GM21786 (cell line): ENCODE measurements at regions not wholly inside any gene's neighbourhood (a gene's known extent, or its start where the extent isn't known, plus 50 kb on each side); places are given as distances from the start of the nearest gene placed in this dataset.

Experiments
- ATAC-seq: cut with Tn5 transposase; IDR thresholded peaks from one replicate; pipeline ENCODE4 v1.9.1; 2021; ENCODE audit not compliant: unreplicated experiment

GRCh38 chr11:81072273-81072672 is 1631.4 kb upstream of the TENM4 start:
- ATAC-seq: no peak

- ATAC-seq: no peak
Observed at GRCh38 chr11:81071606-81072005, 1630.8 kb upstream of the TENM4 start.

GRCh38 chr11:81070948-81071347 is 1630.1 kb upstream of the TENM4 start:
- peak; percentile 84 for ATAC-seq

- no peak for ATAC-seq
Observed at GRCh38 chr11:81059356-81059755, 1618.5 kb upstream of the TENM4 start.

- no peak for ATAC-seq
Observed at GRCh38 chr11:81052344-81053158, 1611.7 kb upstream of the TENM4 start.

GRCh38 chr11:81039916-81040524 is 1599.2 kb upstream of the TENM4 start:
- no peak for ATAC-seq

- no peak for ATAC-seq
Observed at GRCh38 chr11:81036168-81036870, 1595.5 kb upstream of the TENM4 start.

- no peak for ATAC-seq
Observed at GRCh38 chr11:81033779-81034540, 1593.1 kb upstream of the TENM4 start.

- no peak for ATAC-seq
Observed at GRCh38 chr11:81032906-81033305, 1592.1 kb upstream of the TENM4 start.

GRCh38 chr11:81030186-81030585 is 1589.4 kb upstream of the TENM4 start:
- ATAC-seq: no peak

GRCh38 chr11:81026032-81026431 is 1585.2 kb upstream of the TENM4 start:
- ATAC-seq: no peak

- no peak for ATAC-seq
Observed at GRCh38 chr11:81022057-81022456, 1581.2 kb upstream of the TENM4 start.

GRCh38 chr11:81010631-81011030 is 1569.8 kb upstream of the TENM4 start:
- ATAC-seq: no peak

GRCh38 chr11:81007046-81007445 is 1566.2 kb upstream of the TENM4 start:
- no peak for ATAC-seq

GRCh38 chr11:81005595-81005994 is 1564.8 kb upstream of the TENM4 start:
- peak; percentile 58 for ATAC-seq

- ATAC-seq: no peak
Observed at GRCh38 chr11:81004576-81004975, 1563.7 kb upstream of the TENM4 start.

GRCh38 chr11:81002374-81002773 is 1561.5 kb upstream of the TENM4 start:
- no peak for ATAC-seq

GRCh38 chr11:81000735-81001134 is 1559.9 kb upstream of the TENM4 start:
- ATAC-seq: no peak

GRCh38 chr11:81000334-81000733 is 1559.5 kb upstream of the TENM4 start:
- no peak for ATAC-seq

GRCh38 chr11:80995523-80995922 is 1554.7 kb upstream of the TENM4 start:
- no peak for ATAC-seq

GRCh38 chr11:80993536-80993935 is 1552.7 kb upstream of the TENM4 start:
- no peak for ATAC-seq
